Endothelial cell of umbilical vein (primary cell): ENCODE measurements at regions not wholly inside any gene's neighbourhood (a gene's known extent, or its start where the extent isn't known, plus 50 kb on each side); places are given as distances from the start of the nearest gene placed in this dataset.

ENCODE experiments used
- BruUV-seq: library from RNA; stranded (reverse); fragments of 400-500 nt; replicated peaks from 2 replicates; lab custom pipeline; 2021; lab: Mats Ljungman, UMichigan
- CTCF ChIA-PET: fragments of 300-600, 350-600 bp; sonication (Branson Sonifier 250); formaldehyde crosslinking; loops from one replicate; lab custom pipeline; 2021; ENCODE audit warnings: antibody characterized with exemption, inconsistent platforms; lab: Charles Lee
- POLR2A ChIA-PET: fragments of 300-600, 350-600 bp; sonication (Branson Sonifier 250); formaldehyde crosslinking; loops from one replicate; lab custom pipeline; 2021; ENCODE audit warnings: antibody characterized with exemption, inconsistent platforms; lab: Charles Lee
- DNase-seq: peaks from one replicate; pipeline ENCODE4 v3.0.0-alpha.2; 2011; ENCODE audit warnings: low read depth, low spot score
- FAIRE-seq: peaks from 2 replicates; lab custom pipeline; 2011; peaks lifted over from hg19 to GRCh38; lab: Jason Lieb, UNC
- H2AFZ ChIP-seq: 2 replicates; pipeline ENCODE4 v1.6.0; 2012; ENCODE audit warnings: low read depth, low read length, control low read depth, inconsistent platforms
- H3K27ac ChIP-seq: 2 replicates; pipeline ENCODE4 v1.5.1; 2011; ENCODE audit warnings: low read depth, mild to moderate bottlenecking, control low read depth, low read length, moderate library complexity; ENCODE audit not compliant: insufficient read depth
- H3K27me3 ChIP-seq, 2 experiments: 2 replicates each; pipeline versions ENCODE4 v1.6.0 to v1.6.1; 2011; ENCODE audit warnings: low read length in 2 of 2, mixed read lengths in 1 of 2; ENCODE audit not compliant: control insufficient read depth in 2 of 2, insufficient read depth in 2 of 2
- H3K36me3 ChIP-seq, 2 experiments: 2 replicates in 1 of 2; 3 replicates in 1 of 2; pipeline ENCODE4 v1.5.1; 2011; ENCODE audit warnings: low read length in 2 of 2, mild to moderate bottlenecking in 1 of 2, moderate library complexity in 1 of 2; ENCODE audit not compliant: control insufficient read depth in 2 of 2, insufficient read depth in 2 of 2; ENCODE audit errors: extremely low read depth in 1 of 2
- H3K4me1 ChIP-seq: 3 replicates; pipeline ENCODE4 v1.5.1; 2011; ENCODE audit warnings: mild to moderate bottlenecking, low read length; ENCODE audit not compliant: control insufficient read depth, insufficient read depth; ENCODE audit errors: extremely low read depth
- H3K4me2 ChIP-seq: 2 replicates; pipeline ENCODE4 v1.6.1; 2011; ENCODE audit warnings: low read length, control low read depth, mixed read lengths; ENCODE audit not compliant: insufficient read depth
- H3K4me3 ChIP-seq, 3 experiments: fragments of 200-600 bp in 1 of 3; sonication (generic), shearing (Covaris generic) in 1 of 3; replicated peaks in 1 of 3; 2 replicates each; pipeline ENCODE4 v1.5.1; 2011 to 2016; ENCODE audit warnings: control low read depth in 3 of 3, low read length in 3 of 3, mild to moderate bottlenecking in 2 of 3, inconsistent platforms in 1 of 3, low read depth in 1 of 3, moderate library complexity in 1 of 3; ENCODE audit not compliant: insufficient read depth in 1 of 3
- H3K79me2 ChIP-seq: 2 replicates; pipeline ENCODE4 v1.6.0; 2012; ENCODE audit warnings: low read length, inconsistent platforms; ENCODE audit not compliant: control insufficient read depth, insufficient read depth
- H3K9ac ChIP-seq: replicated peaks from 2 replicates; pipeline ENCODE3; 2011; ENCODE audit warnings: low read length, control low read depth; ENCODE audit not compliant: insufficient read depth; ENCODE audit errors: extremely low read depth
- H3K9me1 ChIP-seq: replicated peaks from 3 replicates; pipeline ENCODE4 v1.6.0; 2011; ENCODE audit warnings: mild to moderate bottlenecking, low read length; ENCODE audit not compliant: control insufficient read depth, insufficient read depth; ENCODE audit errors: extremely low read depth
- H3K9me3 ChIP-seq: replicated peaks from 2 replicates; pipeline ENCODE4 v1.5.1; 2012; ENCODE audit warnings: low read length, inconsistent platforms; ENCODE audit not compliant: control insufficient read depth, insufficient read depth
- H4K20me1 ChIP-seq: replicated peaks from 2 replicates; pipeline ENCODE3; 2011; ENCODE audit warnings: mild to moderate bottlenecking, low read length; ENCODE audit not compliant: control insufficient read depth, insufficient read depth; ENCODE audit errors: extremely low read depth
- CTCF ChIP-seq, 2 donors: IDR thresholded peaks; 1 replicate in 1 of 2; 2 replicates in 1 of 2; pipeline ENCODE4 v1.5.1; 2011; ENCODE audit warnings: low read length in 2 of 2, mild to moderate bottlenecking in 2 of 2, moderate library complexity in 2 of 2, control low read depth in 1 of 2, inconsistent platforms in 1 of 2, low read depth in 1 of 2; ENCODE audit not compliant: insufficient read depth in 1 of 2; ENCODE audit errors: extremely low read depth in 1 of 2
- EZH2 ChIP-seq: IDR thresholded peaks from 2 replicates; pipeline ENCODE4 v1.6.1; 2012; ENCODE audit warnings: borderline replicate concordance, low read depth, mild to moderate bottlenecking, moderate library complexity, low read length, inconsistent platforms; ENCODE audit not compliant: severe bottlenecking
- FOS ChIP-seq: IDR thresholded peaks from 2 replicates; pipeline ENCODE4 v1.6.1; 2011; ENCODE audit warnings: mild to moderate bottlenecking, low read length, moderate library complexity, borderline replicate concordance; ENCODE audit not compliant: insufficient read depth
- GATA2 ChIP-seq: IDR thresholded peaks from 2 replicates; pipeline ENCODE4 v1.7.0; 2011; ENCODE audit warnings: low read depth, mild to moderate bottlenecking, moderate library complexity, mixed read lengths, low read length; ENCODE audit not compliant: insufficient read length, insufficient read depth
- JUN ChIP-seq: IDR thresholded peaks from 2 replicates; pipeline ENCODE4 v1.6.1; 2011; ENCODE audit warnings: borderline replicate concordance, low read depth; ENCODE audit not compliant: insufficient read length, insufficient read depth
- MAX ChIP-seq: IDR thresholded peaks from 2 replicates; pipeline ENCODE4 v1.6.1; 2011; ENCODE audit not compliant: insufficient read depth, insufficient read length
- MYC ChIP-seq: IDR thresholded peaks from one replicate; pipeline ENCODE4 v1.6.1; 2011; ENCODE audit warnings: mild to moderate bottlenecking, low read depth, low read length
- POLR2A ChIP-seq: IDR thresholded peaks from 2 replicates; pipeline ENCODE4 v1.6.1; 2012; ENCODE audit warnings: low read depth, mild to moderate bottlenecking, control low read depth, low read length
- POLR2AphosphoS5 ChIP-seq: IDR thresholded peaks from 2 replicates; pipeline ENCODE4 v1.6.1; 2012; ENCODE audit warnings: low read depth, mild to moderate bottlenecking, control low read depth, low read length, moderate library complexity; ENCODE audit not compliant: insufficient read depth
- dilution Hi-C: fragments of 300-500 bp; cut with MboI; formaldehyde crosslinking; loops from one replicate; pipeline ENCODE4 v1.15.0; 2019; ENCODE audit warnings: low sequenced_read_pairs; ENCODE audit not compliant: extremely low pct_ligation_motif_present
- intact Hi-C: fragments of 100-400 bp; cut with micrococcal nuclease; formaldehyde crosslinking; loops from one replicate; pipeline ENCODE4 v1.10.0; 2022

GRCh38 chr15:87564681-87565080 lies 691.9 kb downstream of the NTRK3 start:
- dilution Hi-C loops (no loop called here), intact Hi-C loops (no loop called here)
- Histone ChIP-seq H3K4me1 (no peaks in the 10 kb centered on the region), H3K9me1 (no peaks in the 10 kb centered on the region), H3K9ac (no peak overlapping the region), H3K36me3 (no peaks in the 10 kb centered on the region), H2AFZ (no peak overlapping the region), H3K9me3 (peaks cover 2% of the 10 kb centered on the region), H3K27me3 (no peaks in the 10 kb centered on the region), H3K4me3 (no peak overlapping the region), H3K27ac (no peak overlapping the region), H4K20me1 (no peaks in the 10 kb centered on the region), H3K4me2 (no peak overlapping the region), H3K79me2 (no peaks in the 10 kb centered on the region)
- FAIRE-seq (no peak), DNase-seq (no peak)
- ChIA-PET POLR2A (no interaction called here), CTCF (no interaction called here)
- TF ChIP-seq FOS (no peak), GATA2 (no peak), POLR2A (no peak), POLR2AphosphoS5 (no peak), MAX (no peak), MYC (no peak), CTCF (IDR thresholded peaks at IDR 0.05; ENCODE audit: extremely low read depth in 1 of 2, insufficient read depth in 1 of 2, low read depth in 1 of 2, low read length in 2 of 2) (no peak), EZH2 (no peak), JUN (no peak)
- BruUV-seq, result no TSS peak
